Stomach (tissue), 8 donors: ENCODE measurements at regions not wholly inside any gene's neighbourhood (a gene's known extent, or its start where the extent isn't known, plus 50 kb on each side); places are given as distances from the start of the nearest gene placed in this dataset.

Experiments
- DNase-seq, 2 donors: peaks; one replicate each; pipeline versions ENCODE4 v3.0.0 to v3.0.0-alpha.2; 2013 to 2019
- H3K27ac ChIP-seq, 5 donors: fragments of 200-600 bp in 4 of 5; sonication (generic) in 4 of 5; one replicate each; pipeline ENCODE4 v1.5.1; 2013 to 2019; ENCODE audit warnings: mild to moderate bottlenecking in 1 of 5, moderate library complexity in 1 of 5
- H3K27me3 ChIP-seq, 3 donors: fragments of 200-600 bp; sonication (generic); one replicate each; pipeline ENCODE4 v1.5.1; 2017 to 2019; ENCODE audit warnings: mixed run types in 1 of 3
- H3K36me3 ChIP-seq, 4 donors: fragments of 200-600 bp; sonication (generic); 1 replicate in 3 of 4; 2 replicates in 1 of 4; pipeline ENCODE4 v1.5.1; 2016 to 2019
- H3K4me1 ChIP-seq, 4 donors: fragments of 200-600 bp; sonication (generic); one replicate each; pipeline ENCODE4 v1.5.1; 2016 to 2019
- H3K4me3 ChIP-seq, 4 donors: fragments of 200-600 bp; sonication (generic) in 3 of 4; one replicate each; pipeline ENCODE4 v1.5.1; 2016 to 2019; ENCODE audit warnings: mild to moderate bottlenecking in 1 of 4
- H3K9me3 ChIP-seq, 4 donors: fragments of 200-600 bp; sonication (generic); one replicate each; pipeline ENCODE4 v1.5.1; 2016 to 2019
- CTCF ChIP-seq, 7 experiments: fragments of 450-650 bp in 4 of 7; fragments of 200-600 bp in 3 of 7; sonication (generic) in 3 of 7; IDR thresholded peaks; one replicate each; pipeline ENCODE4 v1.5.1; 2016 to 2019; ENCODE audit warnings: antibody characterized with exemption in 7 of 7, control low read depth in 2 of 7, mild to moderate bottlenecking in 1 of 7
- EP300 ChIP-seq: sonication (generic); formaldehyde crosslinking; IDR thresholded peaks from one replicate; pipeline ENCODE4 v1.6.1; 2017; ENCODE audit warnings: antibody characterized with exemption
- POLR2A ChIP-seq, 4 donors: fragments of 450-650 bp; IDR thresholded peaks; one replicate each; pipeline ENCODE4 v1.6.1; 2016; ENCODE audit warnings: antibody characterized with exemption in 4 of 4, control low read depth in 2 of 4, mild to moderate bottlenecking in 1 of 4, moderate library complexity in 1 of 4
- POLR2AphosphoS5 ChIP-seq, 3 donors: sonication (generic); formaldehyde crosslinking; IDR thresholded peaks; one replicate each; pipeline ENCODE4 v1.6.1; 2016; ENCODE audit warnings: antibody characterized with exemption in 3 of 3
- WGBS, 5 donors: extraction: QIAGEN DNeasy Blood & Tissue Kit in 3 of 5; methylation state at CpG; one replicate each; pipeline versions ENCODE4 v1.1.5 to v1.1.7; 2013 to 2018; 5-methylcytosine and 5-hydroxymethylcytosine counted together
- intact Hi-C: fragments of 100-400 bp; cut with DNase I; formaldehyde crosslinking; loops from one replicate; pipeline ENCODE4 v1.15.1; 2023; ENCODE audit warnings: low total_unique reads
- donor health status: healthy with polysubstance abuse.
- donor health status: Bipolar disorder and iron deficiency.
- donor health status: healthy.

GRCh38 chr2:126766295-126766968, 110.5 kb downstream of the GYPC start:
- TF ChIP-seq POLR2AphosphoS5 (IDR thresholded peaks at IDR 0.05), result no peak
- no peak for TF ChIP-seq EP300
- no peak for TF ChIP-seq POLR2A (IDR thresholded peaks at IDR 0.05)
- H3K27ac ChIP-seq, result no peak overlapping the region
- H3K4me3 ChIP-seq, result no peak overlapping the region
- no peaks in the 10 kb centered on the region for H3K36me3 ChIP-seq
- H3K27me3 ChIP-seq, result peaks cover 0 to 23% (median 0%) of the 10 kb centered on the region in 3 donors
- no peaks in the 10 kb centered on the region for H3K4me1 ChIP-seq
- DNase-seq, result no peak
- WGBS, 5 donors, result 67 to 82% (median 80%) methylated on average over 6 to 7 of the region's 7 CpGs
- intact Hi-C loops, result no loop called here
- H3K9me3 ChIP-seq, result no peaks in the 10 kb centered on the region

- peaks cover 0 to 23% (median 0%) of the 10 kb centered on the region in 3 donors for H3K27me3 ChIP-seq
- WGBS, 5 donors, result 65 to 80% (median 75%) methylated on average over 7 of the region's 7 CpGs
- no peak for TF ChIP-seq POLR2A (IDR thresholded peaks at IDR 0.05)
- no peak for TF ChIP-seq CTCF (IDR thresholded peaks at IDR 0.05)
- H3K36me3 ChIP-seq, result no peaks in the 10 kb centered on the region
- intact Hi-C loops, result no loop called here
- no peak for DNase-seq
- no peaks in the 10 kb centered on the region for H3K9me3 ChIP-seq
- H3K27ac ChIP-seq, result no peak overlapping the region
- H3K4me3 ChIP-seq, result no peak overlapping the region
- H3K4me1 ChIP-seq, result no peaks in the 10 kb centered on the region
These were observed 111.0 kb downstream of the GYPC start for GRCh38 chr2:126766969-126767296.

- no peak for DNase-seq
- Histone ChIP-seq H3K4me3 (no peak overlapping the region), H3K27ac (no peak overlapping the region), H3K36me3 (no peaks in the 10 kb centered on the region), H3K27me3 (peaks cover 0 to 23% (median 0%) of the 10 kb centered on the region in 3 donors), H3K9me3 (no peaks in the 10 kb centered on the region), H3K4me1 (no peaks in the 10 kb centered on the region)
- intact Hi-C loops, result no loop called here
- TF ChIP-seq EP300, result no peak
- no peak for TF ChIP-seq POLR2A (IDR thresholded peaks at IDR 0.05)
- no peak for TF ChIP-seq POLR2AphosphoS5 (IDR thresholded peaks at IDR 0.05)
- no peak for TF ChIP-seq CTCF (IDR thresholded peaks at IDR 0.05)
- 62 to 80% (median 73%) methylated on average over 3 of the region's 3 CpGs for WGBS, 5 donors
These were observed 113.2 kb downstream of the GYPC start for GRCh38 chr2:126769118-126769517.

- Histone ChIP-seq H3K4me1 (no peaks in the 10 kb centered on the region), H3K4me3 (no peak overlapping the region), H3K9me3 (no peaks in the 10 kb centered on the region), H3K27ac (no peak overlapping the region), H3K27me3 (peaks cover 0 to 23% (median 0%) of the 10 kb centered on the region in 3 donors), H3K36me3 (no peaks in the 10 kb centered on the region)
- 93 to 97% (median 96%) methylated on average over 2 of the region's 2 CpGs for WGBS, 5 donors
- no peak for DNase-seq
- intact Hi-C loops, result no loop called here
- TF ChIP-seq EP300 (no peak), POLR2A (IDR thresholded peaks at IDR 0.05) (no peak), CTCF (IDR thresholded peaks at IDR 0.05) (no peak), POLR2AphosphoS5 (IDR thresholded peaks at IDR 0.05) (no peak)
These were observed 114.5 kb downstream of the GYPC start for GRCh38 chr2:126770466-126770865.

GRCh38 chr2:126771094-126771493, 115.1 kb downstream of the GYPC start:
- Histone ChIP-seq H3K36me3 (no peaks in the 10 kb centered on the region), H3K27me3 (peaks cover 0 to 23% (median 0%) of the 10 kb centered on the region in 3 donors), H3K4me1 (no peaks in the 10 kb centered on the region), H3K9me3 (no peaks in the 10 kb centered on the region), H3K4me3 (no peak overlapping the region), H3K27ac (no peak overlapping the region)
- intact Hi-C loops, result no loop called here
- TF ChIP-seq POLR2AphosphoS5 (IDR thresholded peaks at IDR 0.05), result no peak
- no peak for TF ChIP-seq EP300
- no peak for TF ChIP-seq POLR2A (IDR thresholded peaks at IDR 0.05)
- TF ChIP-seq CTCF (IDR thresholded peaks at IDR 0.05), result no peak
- no peak for DNase-seq
- WGBS, 5 donors, result 83 to 91% (median 89%) methylated on average over 6 of the region's 6 CpGs
